ENCODE measurements at regions not wholly inside any gene's neighbourhood (a gene's known extent, or its start where the extent isn't known, plus 50 kb on each side); places are given as distances from the start of the nearest gene placed in this dataset.

DNA sequence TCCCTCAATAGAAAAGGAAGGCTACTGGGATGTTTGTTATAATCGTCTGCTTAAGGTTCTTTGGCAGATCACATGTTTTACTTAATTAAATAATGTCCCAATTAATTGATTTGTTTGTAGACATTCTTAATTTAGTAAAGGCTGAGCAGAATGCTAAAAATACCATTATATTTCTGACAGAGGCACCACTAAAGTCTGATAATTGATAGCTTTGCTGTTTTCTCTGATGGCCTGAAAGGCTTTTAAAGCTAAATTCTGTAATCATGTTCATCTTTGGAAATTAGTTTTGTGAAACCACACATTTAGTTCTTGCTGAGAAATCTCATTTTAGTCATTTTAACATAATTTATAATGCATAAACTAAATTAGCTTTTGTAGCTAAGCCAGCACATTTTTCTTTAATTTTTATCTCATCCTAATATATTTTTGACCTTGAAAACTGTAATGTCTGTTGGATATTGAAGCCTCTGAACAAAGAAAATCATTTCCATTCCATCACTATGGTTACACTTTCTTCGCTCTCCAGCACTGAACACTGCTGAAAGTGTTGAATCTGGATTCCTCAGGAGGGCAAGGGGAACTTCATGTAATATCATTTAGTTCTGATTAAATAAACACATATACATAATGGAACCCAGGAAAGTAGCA lies 329.4 kb downstream of the ELAVL2 start:
- TF ChIP-seq, protein P1, sequence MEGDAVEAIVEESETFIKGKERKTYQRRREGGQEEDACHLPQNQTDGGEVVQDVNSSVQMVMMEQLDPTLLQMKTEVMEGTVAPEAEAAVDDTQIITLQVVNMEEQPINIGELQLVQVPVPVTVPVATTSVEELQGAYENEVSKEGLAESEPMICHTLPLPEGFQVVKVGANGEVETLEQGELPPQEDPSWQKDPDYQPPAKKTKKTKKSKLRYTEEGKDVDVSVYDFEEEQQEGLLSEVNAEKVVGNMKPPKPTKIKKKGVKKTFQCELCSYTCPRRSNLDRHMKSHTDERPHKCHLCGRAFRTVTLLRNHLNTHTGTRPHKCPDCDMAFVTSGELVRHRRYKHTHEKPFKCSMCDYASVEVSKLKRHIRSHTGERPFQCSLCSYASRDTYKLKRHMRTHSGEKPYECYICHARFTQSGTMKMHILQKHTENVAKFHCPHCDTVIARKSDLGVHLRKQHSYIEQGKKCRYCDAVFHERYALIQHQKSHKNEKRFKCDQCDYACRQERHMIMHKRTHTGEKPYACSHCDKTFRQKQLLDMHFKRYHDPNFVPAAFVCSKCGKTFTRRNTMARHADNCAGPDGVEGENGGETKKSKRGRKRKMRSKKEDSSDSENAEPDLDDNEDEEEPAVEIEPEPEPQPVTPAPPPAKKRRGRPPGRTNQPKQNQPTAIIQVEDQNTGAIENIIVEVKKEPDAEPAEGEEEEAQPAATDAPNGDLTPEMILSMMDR (IDR thresholded peaks at IDR 0.05 in 4 of 5, conservative IDR thresholded peaks at IDR 0.05 in 1 of 5), result no peak
- TF ChIP-seq POLR2A (IDR thresholded peaks at IDR 0.05), result no peak
- Histone ChIP-seq H3K36me3 (no peaks in the 10 kb centered on the region), H3K27me3 (no peaks in the 10 kb centered on the region), H3K4me3 (no peak overlapping the region), H3K4me1 (no peaks in the 10 kb centered on the region), H3K27ac (no peak overlapping the region), H3K9me3 (no peaks in the 10 kb centered on the region)
- DNase-seq (no peak), ATAC-seq (no peak)
- intact Hi-C loops (cut with DNase I; ENCODE audit: low total_unique reads), result no loop called here
- in situ Hi-C loops (cut with MboI; ENCODE audit: low sequenced_read_pairs in 4 of 4), result no loop called here

DNA sequence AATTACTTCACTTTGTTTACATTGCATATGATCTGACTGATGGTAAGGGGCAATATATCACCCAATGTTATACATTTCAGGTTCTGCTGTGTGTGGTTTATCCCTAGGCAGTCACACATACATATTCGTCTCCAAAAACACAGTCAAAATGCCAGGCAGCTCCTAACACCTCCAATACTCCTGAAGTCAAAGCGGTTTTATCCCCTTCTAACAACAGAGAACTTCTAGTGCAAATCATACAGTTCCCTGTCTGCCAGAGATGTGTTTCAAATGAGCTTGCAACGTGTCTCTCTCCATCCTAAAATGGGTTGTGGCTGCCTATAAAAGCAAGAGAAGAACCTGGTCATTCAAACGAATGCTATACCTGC lies 328.9 kb downstream of the ELAVL2 start:
- intact Hi-C loops (cut with DNase I; ENCODE audit: low total_unique reads) (no loop called here), in situ Hi-C loops (cut with MboI; ENCODE audit: low sequenced_read_pairs in 4 of 4) (no loop called here)
- no peaks in the 10 kb centered on the region for H3K4me1 ChIP-seq
- H3K4me3 ChIP-seq, result no peak overlapping the region
- no peak overlapping the region for H3K27ac ChIP-seq
- no peaks in the 10 kb centered on the region for H3K9me3 ChIP-seq
- TF ChIP-seq POLR2A (IDR thresholded peaks at IDR 0.05), result no peak
- TF ChIP-seq, protein P1 (IDR thresholded peaks at IDR 0.05 in 4 of 5, conservative IDR thresholded peaks at IDR 0.05 in 1 of 5), result no peak
- H3K27me3 ChIP-seq, result no peaks in the 10 kb centered on the region
- no peak for ATAC-seq
- H3K36me3 ChIP-seq, result no peaks in the 10 kb centered on the region
- DNase-seq, result no peak

DNA sequence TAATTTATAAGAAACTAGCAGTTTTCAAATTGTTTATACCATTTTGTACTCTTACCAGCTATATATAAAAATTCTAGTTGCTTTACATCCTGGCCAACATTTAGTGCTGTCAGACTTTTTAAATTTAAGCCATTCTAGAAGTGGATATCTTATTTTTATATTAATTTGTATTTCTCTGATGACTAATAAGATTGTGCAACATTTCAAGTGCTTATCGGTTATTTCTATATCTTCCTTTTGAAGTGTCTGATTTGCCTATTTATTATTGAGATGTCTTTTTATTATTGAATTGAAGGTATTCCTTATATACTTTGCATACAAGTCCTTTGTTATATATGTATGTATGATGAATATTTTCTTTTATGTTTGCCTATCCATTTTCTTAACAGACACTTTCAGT lies 324.0 kb downstream of the ELAVL2 start:
- Histone ChIP-seq H3K9me3 (no peaks in the 10 kb centered on the region), H3K27ac (no peak overlapping the region), H3K4me1 (no peaks in the 10 kb centered on the region), H3K27me3 (no peaks in the 10 kb centered on the region), H3K36me3 (no peaks in the 10 kb centered on the region), H3K4me3 (no peak overlapping the region)
- in situ Hi-C loops (cut with MboI; ENCODE audit: low sequenced_read_pairs in 4 of 4) (loop anchor here in 1 of 4 donors (25.0 kb wide), 1 partner anchor 90 kb away; no protein-coding TSS in a partner anchor), intact Hi-C loops (cut with DNase I; ENCODE audit: low total_unique reads) (no loop called here)
- DNase-seq, result no peak
- no peak for TF ChIP-seq POLR2A (IDR thresholded peaks at IDR 0.05)
- TF ChIP-seq, protein P1 (IDR thresholded peaks at IDR 0.05 in 4 of 5, conservative IDR thresholded peaks at IDR 0.05 in 1 of 5), result no peak
- ATAC-seq, result no peak

DNA sequence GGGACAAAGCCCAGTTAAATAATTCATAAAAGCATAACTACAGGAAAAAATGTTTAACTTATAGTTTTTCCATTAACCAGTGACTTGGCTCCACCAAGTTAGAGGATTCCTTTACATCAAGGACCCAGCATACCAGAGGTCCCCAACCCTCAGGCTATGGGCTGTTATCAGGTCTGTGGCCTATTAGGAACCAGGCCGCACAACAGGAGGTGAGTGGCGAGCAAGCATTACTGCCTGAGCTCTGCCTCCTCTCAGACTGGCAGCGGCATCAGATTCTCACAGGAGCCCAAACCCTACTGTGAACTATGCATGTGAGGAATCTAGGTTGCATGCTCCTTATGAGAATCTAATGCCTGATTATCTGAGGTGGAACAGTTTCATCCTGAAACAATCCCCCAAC lies 303.1 kb downstream of the ELAVL2 start:
- no peak overlapping the region for H3K27ac ChIP-seq
- no peaks in the 10 kb centered on the region for H3K27me3 ChIP-seq
- TF ChIP-seq, protein P1 (IDR thresholded peaks at IDR 0.05 in 4 of 5, conservative IDR thresholded peaks at IDR 0.05 in 1 of 5), result no peak
- no peak for TF ChIP-seq POLR2A (IDR thresholded peaks at IDR 0.05)
- H3K4me1 ChIP-seq, result no peaks in the 10 kb centered on the region
- in situ Hi-C loops (cut with MboI; ENCODE audit: low sequenced_read_pairs in 4 of 4), result loop anchor here in 1 of 4 donors (25.0 kb wide), 1 partner anchor 111 kb away; no protein-coding TSS in a partner anchor
- no peaks in the 10 kb centered on the region for H3K36me3 ChIP-seq
- intact Hi-C loops (cut with DNase I; ENCODE audit: low total_unique reads), result no loop called here
- no peak for DNase-seq
- H3K4me3 ChIP-seq, result no peak overlapping the region
- no peaks in the 10 kb centered on the region for H3K9me3 ChIP-seq
- ATAC-seq, result no peak

Measured in gastrocnemius medialis (tissue), 4 donors.